Thoracic aorta (tissue), 2 donors: ENCODE measurements at regions not wholly inside any gene's neighbourhood (a gene's known extent, or its start where the extent isn't known, plus 50 kb on each side); places are given as distances from the start of the nearest gene placed in this dataset.

ENCODE experiments used
- ATAC-seq: fragments of 150-250 bp; one replicate; pipeline ENCODE4 v1.8.0; 2017; ENCODE audit warnings: low read depth; ENCODE audit not compliant: insufficient number of reproducible peaks, low FRiP score
- DNase-seq: peaks from one replicate; pipeline ENCODE4 v3.0.0-alpha.2; 2020; ENCODE audit warnings: low spot score
- H3K27ac ChIP-seq, 2 donors: fragments of 200-600 bp; sonication (generic); 1 replicate in 1 of 2; 2 replicates in 1 of 2; pipeline ENCODE4 v1.5.1; 2016; ENCODE audit warnings: mild to moderate bottlenecking in 2 of 2, moderate library complexity in 2 of 2
- H3K27me3 ChIP-seq: fragments of 200-600 bp; sonication (generic); replicated peaks from 2 replicates; pipeline ENCODE4 v1.6.0; 2016; ENCODE audit warnings: mild to moderate bottlenecking; ENCODE audit not compliant: insufficient read depth
- H3K36me3 ChIP-seq: fragments of 200-600 bp; sonication (generic); one replicate; pipeline ENCODE4 v1.5.1; 2016
- H3K4me1 ChIP-seq, 2 donors: fragments of 200-600 bp; sonication (generic); 1 replicate in 1 of 2; 2 replicates in 1 of 2; pipeline versions ENCODE4 v1.5.1 to v1.6.0; 2016; ENCODE audit warnings: low read depth in 2 of 2, mild to moderate bottlenecking in 1 of 2; ENCODE audit not compliant: control insufficient read depth in 1 of 2
- H3K4me3 ChIP-seq: fragments of 200-600 bp; sonication (generic); 2 replicates; pipeline ENCODE4 v1.5.1; 2016; ENCODE audit warnings: mild to moderate bottlenecking
- H3K9me3 ChIP-seq: fragments of 200-600 bp; sonication (generic); 2 replicates; pipeline ENCODE4 v1.5.1; 2016
- CTCF ChIP-seq: fragments of 200-600 bp; sonication (generic); IDR thresholded peaks from one replicate; pipeline ENCODE4 v1.5.1; 2019; ENCODE audit warnings: antibody characterized with exemption

GRCh38 chr15:100712226-100712625 lies 109.8 kb downstream of the ASB7 start:
- no peak overlapping the region for H3K27ac ChIP-seq
- no peak for ATAC-seq

GRCh38 chr15:100713163-100713867 lies 110.9 kb downstream of the ASB7 start:
- Histone ChIP-seq H3K36me3 (no peaks in the 10 kb centered on the region), H3K9me3 (no peaks in the 10 kb centered on the region), H3K27me3 (no peaks in the 10 kb centered on the region), H3K4me1 (peaks cover 0 to 15% of the 10 kb centered on the region in 2 donors), H3K4me3 (no peak overlapping the region), H3K27ac (no peak overlapping the region)
- no peak for TF ChIP-seq CTCF
- no peak for DNase-seq
- ATAC-seq: no peak

More at GRCh38 chr15:100712226-100712625, 109.8 kb downstream of the ASB7 start:
- Histone ChIP-seq H3K9me3 (no peaks in the 10 kb centered on the region), H3K36me3 (no peaks in the 10 kb centered on the region), H3K4me3 (no peak overlapping the region), H3K27me3 (no peaks in the 10 kb centered on the region), H3K4me1 (peaks cover 0 to 15% of the 10 kb centered on the region in 2 donors)
- DNase-seq: no peak
- TF ChIP-seq CTCF: no peak

GRCh38 chr15:100714034-100714748 lies 111.8 kb downstream of the ASB7 start:
- DNase-seq (no peak), ATAC-seq (no peak)
- H3K4me1 ChIP-seq: peaks cover 0 to 15% of the 10 kb centered on the region in 2 donors
- no peak overlapping the region for H3K4me3 ChIP-seq
- no peak for TF ChIP-seq CTCF
- H3K27me3 ChIP-seq: no peaks in the 10 kb centered on the region
- H3K9me3 ChIP-seq: no peaks in the 10 kb centered on the region
- H3K36me3 ChIP-seq: no peaks in the 10 kb centered on the region
- H3K27ac ChIP-seq: no peak overlapping the region

GRCh38 chr15:100714749-100715342 lies 112.5 kb downstream of the ASB7 start:
- no peak for TF ChIP-seq CTCF
- Histone ChIP-seq H3K4me3 (no peak overlapping the region), H3K9me3 (no peaks in the 10 kb centered on the region), H3K4me1 (peaks cover 0 to 15% of the 10 kb centered on the region in 2 donors), H3K27me3 (no peaks in the 10 kb centered on the region), H3K36me3 (no peaks in the 10 kb centered on the region), H3K27ac (no peak overlapping the region)
- DNase-seq (no peak), ATAC-seq (no peak)
